OCI-LY7 (cell line): ENCODE measurements at regions not wholly inside any gene's neighbourhood (a gene's known extent, or its start where the extent isn't known, plus 50 kb on each side); places are given as distances from the start of the nearest gene placed in this dataset.
A peak's percentile ranks its signal among the peaks of the same experiment; 100 is the strongest.

ENCODE experiments used
- BruUV-seq: library from RNA; stranded (reverse); fragments of 400-500 nt; replicated peaks from 2 replicates; lab custom pipeline; 2021; lab: Mats Ljungman, UMichigan
- CTCF ChIA-PET: fragments of 300-600 bp; sonication (Branson Sonifier 250); formaldehyde crosslinking; loops from one replicate; lab custom pipeline; 2022; ENCODE audit warnings: antibody characterized with exemption; ENCODE audit not compliant: unreplicated experiment; lab: Charles Lee
- POLR2A ChIA-PET: fragments of 300-600 bp; sonication (Branson Sonifier 250); formaldehyde crosslinking; loops from one replicate; lab custom pipeline; 2022; ENCODE audit warnings: antibody characterized with exemption; lab: Charles Lee
- DNase-seq: peaks from one replicate; pipeline ENCODE4 v3.0.0-alpha.2; 2015; ENCODE audit warnings: low spot score
- H2AFZ ChIP-seq: fragments of 200-600 bp; sonication (generic), shearing (Covaris generic); 2 replicates; pipeline ENCODE4 v1.6.1; 2014; ENCODE audit warnings: mild to moderate bottlenecking, antibody characterized with exemption, low read length, moderate library complexity
- H3K27ac ChIP-seq: fragments of 200-600 bp; sonication (generic); 2 replicates; pipeline ENCODE4 v1.5.1; 2014; ENCODE audit warnings: mixed run types, low read depth, mild to moderate bottlenecking, moderate library complexity, low read length, inconsistent platforms; ENCODE audit not compliant: poor library complexity, severe bottlenecking
- H3K36me3 ChIP-seq: fragments of 200-600 bp; sonication (generic); 2 replicates; pipeline ENCODE4 v1.6.1; 2014; ENCODE audit warnings: mild to moderate bottlenecking, antibody characterized with exemption, low read length, moderate library complexity, mixed read lengths; ENCODE audit not compliant: insufficient read depth
- H3K4me1 ChIP-seq: fragments of 200-600 bp; sonication (generic); 2 replicates; pipeline ENCODE4 v1.5.1; 2014; ENCODE audit warnings: mild to moderate bottlenecking, low read length; ENCODE audit not compliant: insufficient read depth, poor library complexity, severe bottlenecking
- H3K4me2 ChIP-seq: fragments of 200-600 bp; sonication (generic); 2 replicates; pipeline ENCODE4 v1.6.1; 2014; ENCODE audit warnings: mild to moderate bottlenecking, low read length
- H3K4me3 ChIP-seq: fragments of 200-600 bp; sonication (generic); 2 replicates; pipeline ENCODE4 v1.5.1; 2014; ENCODE audit warnings: mild to moderate bottlenecking, low read depth, low read length; ENCODE audit not compliant: poor library complexity, severe bottlenecking
- H3K79me2 ChIP-seq: fragments of 200-600 bp; sonication (generic); 2 replicates; pipeline ENCODE4 v1.6.1; 2016; ENCODE audit warnings: low read depth, mild to moderate bottlenecking, low read length, moderate library complexity, mixed read lengths; ENCODE audit not compliant: insufficient read depth
- H3K9me2 ChIP-seq: fragments of 200-600 bp; sonication (generic); 2 replicates; pipeline ENCODE4 v1.6.1; 2016; ENCODE audit warnings: mild to moderate bottlenecking, low read length, mixed read lengths; ENCODE audit not compliant: insufficient read depth
- H3K9me3 ChIP-seq: fragments of 200-600 bp; sonication (generic); 2 replicates; pipeline ENCODE4 v1.6.1; 2014; ENCODE audit warnings: mild to moderate bottlenecking, mixed run types, low read length, mixed read lengths
- H4K20me1 ChIP-seq: fragments of 200-600 bp; sonication (generic); 2 replicates; pipeline ENCODE4 v1.6.1; 2014; ENCODE audit warnings: mild to moderate bottlenecking, antibody characterized with exemption, low read length, moderate library complexity, mixed read lengths; ENCODE audit not compliant: insufficient read depth
- CTCF ChIP-seq: fragments of 200-600 bp; sonication (generic); conservative IDR thresholded peaks from 2 replicates; pipeline ENCODE4 v1.5.1; 2014; ENCODE audit warnings: mild to moderate bottlenecking, antibody characterized with exemption, low read length, moderate library complexity, mixed read lengths
- EZH2phosphoT487 ChIP-seq: fragments of 200-600 bp; sonication (generic); IDR thresholded peaks from 2 replicates; pipeline ENCODE4 v1.6.1; 2018; ENCODE audit warnings: low read depth, borderline replicate concordance, mild to moderate bottlenecking, mixed run types, antibody characterized with exemption, low read length, moderate library complexity, mixed read lengths
- intact Hi-C: fragments of 100-400 bp; cut with micrococcal nuclease; formaldehyde crosslinking; loops from one replicate; pipeline ENCODE4 v1.10.0; 2022; ENCODE audit not compliant: unreplicated experiment

GRCh38 chr1:59013928-59014279, 230.1 kb upstream of the JUN start:
- H3K36me3 ChIP-seq, result no peaks in the 10 kb centered on the region
- H4K20me1 ChIP-seq, result no peaks in the 10 kb centered on the region
- BruUV-seq, result no TSS peak
- no peak for DNase-seq
- H3K4me2 ChIP-seq, result peak overlapping the region; percentile 40
- H3K4me1 ChIP-seq, result peaks cover 11% of the 10 kb centered on the region
- TF ChIP-seq EZH2phosphoT487 (no peak), CTCF (no peak)
- H3K79me2 ChIP-seq, result no peaks in the 10 kb centered on the region
- no peak overlapping the region for H3K27ac ChIP-seq
- no peaks in the 10 kb centered on the region for H3K9me2 ChIP-seq
- H3K4me3 ChIP-seq, result no peak overlapping the region
- CTCF ChIA-PET, result no interaction called here
- no peaks in the 10 kb centered on the region for H3K9me3 ChIP-seq
- POLR2A ChIA-PET, result interaction anchor here (0.6 to 1.1 kb wide), 2 partner anchors 8 to 271 kb away, joined by 3 to 4 read pairs; no protein-coding TSS in a partner anchor
- peak overlapping the region; percentile 62; the same call in 1 of the 2 replicates for H2AFZ ChIP-seq
- intact Hi-C loops, result no loop called here

- BruUV-seq, result no TSS peak
- no peak for DNase-seq
- H3K9me2 ChIP-seq, result no peaks in the 10 kb centered on the region
- peaks cover 13% of the 10 kb centered on the region for H3K4me1 ChIP-seq
- no peaks in the 10 kb centered on the region for H4K20me1 ChIP-seq
- ChIA-PET POLR2A (no interaction called here), CTCF (no interaction called here)
- no peak overlapping the region for H3K4me2 ChIP-seq
- no peak overlapping the region for H3K4me3 ChIP-seq
- H3K79me2 ChIP-seq, result no peaks in the 10 kb centered on the region
- no peaks in the 10 kb centered on the region for H3K36me3 ChIP-seq
- intact Hi-C loops, result no loop called here
- no peak overlapping the region for H2AFZ ChIP-seq
- H3K27ac ChIP-seq, result no peak overlapping the region
- TF ChIP-seq EZH2phosphoT487, result no peak
- no peak for TF ChIP-seq CTCF
- H3K9me3 ChIP-seq, result no peaks in the 10 kb centered on the region
Measured at GRCh38 chr1:59014827-59015226, 231.0 kb upstream of the JUN start.

GRCh38 chr1:59015708-59016107, 231.9 kb upstream of the JUN start:
- H3K4me2 ChIP-seq, result no peak overlapping the region
- ChIA-PET CTCF (no interaction called here), POLR2A (interaction anchor here (0.7 kb wide), 1 partner anchor 9 kb away, joined by 3 read pairs; no protein-coding TSS in a partner anchor)
- no peaks in the 10 kb centered on the region for H3K36me3 ChIP-seq
- H3K9me2 ChIP-seq, result no peaks in the 10 kb centered on the region
- no peaks in the 10 kb centered on the region for H3K79me2 ChIP-seq
- peaks cover 22% of the 10 kb centered on the region for H3K4me1 ChIP-seq
- H3K9me3 ChIP-seq, result no peaks in the 10 kb centered on the region
- H3K4me3 ChIP-seq, result no peak overlapping the region
- no peak overlapping the region for H3K27ac ChIP-seq
- intact Hi-C loops, result no loop called here
- TF ChIP-seq EZH2phosphoT487, result no peak
- TF ChIP-seq CTCF, result no peak
- H4K20me1 ChIP-seq, result no peaks in the 10 kb centered on the region
- no peak for DNase-seq
- no peak overlapping the region for H2AFZ ChIP-seq
- no TSS peak for BruUV-seq
